ENCODE measurements at regions not wholly inside any gene's neighbourhood (a gene's known extent, or its start where the extent isn't known, plus 50 kb on each side); places are given as distances from the start of the nearest gene placed in this dataset.

GRCh38 chr16:60991886-60992285 is 1044.4 kb downstream of the CDH8 start:
- TF ChIP-seq TAF1 (conservative IDR thresholded peaks at IDR 0.05) (no peak), ZBTB33 (IDR thresholded peaks at IDR 0.05) (no peak)
- TF ChIP-seq, protein P1, sequence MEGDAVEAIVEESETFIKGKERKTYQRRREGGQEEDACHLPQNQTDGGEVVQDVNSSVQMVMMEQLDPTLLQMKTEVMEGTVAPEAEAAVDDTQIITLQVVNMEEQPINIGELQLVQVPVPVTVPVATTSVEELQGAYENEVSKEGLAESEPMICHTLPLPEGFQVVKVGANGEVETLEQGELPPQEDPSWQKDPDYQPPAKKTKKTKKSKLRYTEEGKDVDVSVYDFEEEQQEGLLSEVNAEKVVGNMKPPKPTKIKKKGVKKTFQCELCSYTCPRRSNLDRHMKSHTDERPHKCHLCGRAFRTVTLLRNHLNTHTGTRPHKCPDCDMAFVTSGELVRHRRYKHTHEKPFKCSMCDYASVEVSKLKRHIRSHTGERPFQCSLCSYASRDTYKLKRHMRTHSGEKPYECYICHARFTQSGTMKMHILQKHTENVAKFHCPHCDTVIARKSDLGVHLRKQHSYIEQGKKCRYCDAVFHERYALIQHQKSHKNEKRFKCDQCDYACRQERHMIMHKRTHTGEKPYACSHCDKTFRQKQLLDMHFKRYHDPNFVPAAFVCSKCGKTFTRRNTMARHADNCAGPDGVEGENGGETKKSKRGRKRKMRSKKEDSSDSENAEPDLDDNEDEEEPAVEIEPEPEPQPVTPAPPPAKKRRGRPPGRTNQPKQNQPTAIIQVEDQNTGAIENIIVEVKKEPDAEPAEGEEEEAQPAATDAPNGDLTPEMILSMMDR (IDR thresholded peaks at IDR 0.05; ENCODE audit: low read depth, low read length, missing input control), result no peak
- TF ChIP-seq, protein P2, sequence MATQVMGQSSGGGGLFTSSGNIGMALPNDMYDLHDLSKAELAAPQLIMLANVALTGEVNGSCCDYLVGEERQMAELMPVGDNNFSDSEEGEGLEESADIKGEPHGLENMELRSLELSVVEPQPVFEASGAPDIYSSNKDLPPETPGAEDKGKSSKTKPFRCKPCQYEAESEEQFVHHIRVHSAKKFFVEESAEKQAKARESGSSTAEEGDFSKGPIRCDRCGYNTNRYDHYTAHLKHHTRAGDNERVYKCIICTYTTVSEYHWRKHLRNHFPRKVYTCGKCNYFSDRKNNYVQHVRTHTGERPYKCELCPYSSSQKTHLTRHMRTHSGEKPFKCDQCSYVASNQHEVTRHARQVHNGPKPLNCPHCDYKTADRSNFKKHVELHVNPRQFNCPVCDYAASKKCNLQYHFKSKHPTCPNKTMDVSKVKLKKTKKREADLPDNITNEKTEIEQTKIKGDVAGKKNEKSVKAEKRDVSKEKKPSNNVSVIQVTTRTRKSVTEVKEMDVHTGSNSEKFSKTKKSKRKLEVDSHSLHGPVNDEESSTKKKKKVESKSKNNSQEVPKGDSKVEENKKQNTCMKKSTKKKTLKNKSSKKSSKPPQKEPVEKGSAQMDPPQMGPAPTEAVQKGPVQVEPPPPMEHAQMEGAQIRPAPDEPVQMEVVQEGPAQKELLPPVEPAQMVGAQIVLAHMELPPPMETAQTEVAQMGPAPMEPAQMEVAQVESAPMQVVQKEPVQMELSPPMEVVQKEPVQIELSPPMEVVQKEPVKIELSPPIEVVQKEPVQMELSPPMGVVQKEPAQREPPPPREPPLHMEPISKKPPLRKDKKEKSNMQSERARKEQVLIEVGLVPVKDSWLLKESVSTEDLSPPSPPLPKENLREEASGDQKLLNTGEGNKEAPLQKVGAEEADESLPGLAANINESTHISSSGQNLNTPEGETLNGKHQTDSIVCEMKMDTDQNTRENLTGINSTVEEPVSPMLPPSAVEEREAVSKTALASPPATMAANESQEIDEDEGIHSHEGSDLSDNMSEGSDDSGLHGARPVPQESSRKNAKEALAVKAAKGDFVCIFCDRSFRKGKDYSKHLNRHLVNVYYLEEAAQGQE (IDR thresholded peaks at IDR 0.05), result no peak

Measured in liver (tissue), 3 donors.